ENCODE measurements at regions not wholly inside any gene's neighbourhood (a gene's known extent, or its start where the extent isn't known, plus 50 kb on each side); places are given as distances from the start of the nearest gene placed in this dataset.
"Not testable (repeated sequence)": the region's sequence is repeated elsewhere in the genome, so short reads cannot be mapped to it uniquely, and the experiment has no call there.

GRCh38 chr5:14925326-14925725 is 53.7 kb upstream of the ANKH start:
- DNase-seq, result no peak

- not testable (repeated sequence) for DNase-seq
Observed at GRCh38 chr5:14922952-14923351, 51.4 kb upstream of the ANKH start.

- no peak for DNase-seq
Observed at GRCh38 chr5:14922456-14922855, 50.9 kb upstream of the ANKH start.

Data from SHP77 treated with DMSO at 0.1 percent for 48 hours (cell line).